GM21390 (cell line): ENCODE measurements at regions not wholly inside any gene's neighbourhood (a gene's known extent, or its start where the extent isn't known, plus 50 kb on each side); places are given as distances from the start of the nearest gene placed in this dataset.

Source experiments
- ATAC-seq: cut with Tn5 transposase; IDR thresholded peaks from one replicate; pipeline ENCODE4 v1.9.1; 2021; ENCODE audit not compliant: unreplicated experiment

DNA sequence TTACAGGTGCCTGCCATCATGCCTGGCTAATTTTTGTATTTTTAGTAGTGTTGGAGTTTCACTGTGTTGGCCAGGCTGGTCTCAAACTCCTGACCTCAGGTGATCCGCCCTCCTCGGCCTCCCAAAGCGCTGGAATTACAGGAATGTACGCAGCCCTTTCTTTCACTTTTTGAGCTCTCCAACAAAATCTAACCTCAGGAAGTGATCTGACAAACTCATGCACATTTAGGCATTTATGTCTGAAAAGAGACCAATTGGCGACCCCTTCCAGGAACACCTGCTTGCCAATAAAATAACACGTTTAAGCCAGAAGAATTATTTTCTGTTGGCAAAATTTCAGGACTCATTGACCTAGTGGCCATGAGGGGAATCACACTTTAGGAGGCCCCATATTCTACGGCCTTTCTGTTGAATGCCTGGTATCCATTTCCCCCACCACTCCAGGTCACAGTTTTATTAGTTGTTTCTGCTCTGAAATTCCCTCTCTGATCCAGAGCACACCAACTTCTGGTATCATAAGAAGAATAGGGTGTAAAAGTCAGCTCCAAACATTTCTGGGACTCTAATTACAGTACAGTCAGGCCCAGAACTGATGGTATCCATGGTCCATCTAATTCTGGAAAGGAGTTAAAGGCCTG lies 65.8 kb upstream of the FRMD4A start:
- no peak for ATAC-seq

DNA sequence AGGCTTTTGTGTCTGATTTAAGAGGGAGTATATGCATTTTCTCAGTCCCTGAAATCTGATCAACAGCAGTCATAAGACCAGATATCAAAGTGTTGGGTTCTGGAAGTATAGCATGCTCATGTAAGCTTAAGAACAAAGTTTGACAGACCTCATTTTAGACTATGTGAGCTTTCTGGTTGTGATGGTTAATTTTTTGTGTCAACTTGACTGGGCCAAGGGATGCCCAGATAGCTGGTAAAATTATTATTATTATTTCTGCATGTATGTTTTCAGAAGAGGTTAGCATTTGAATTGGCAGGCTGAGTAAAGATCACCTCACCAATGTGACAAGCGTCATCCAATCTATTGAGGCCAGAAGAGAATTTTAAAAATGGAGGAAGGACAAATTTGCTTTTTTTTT lies 63.5 kb upstream of the FRMD4A start:
- ATAC-seq, result no peak

DNA sequence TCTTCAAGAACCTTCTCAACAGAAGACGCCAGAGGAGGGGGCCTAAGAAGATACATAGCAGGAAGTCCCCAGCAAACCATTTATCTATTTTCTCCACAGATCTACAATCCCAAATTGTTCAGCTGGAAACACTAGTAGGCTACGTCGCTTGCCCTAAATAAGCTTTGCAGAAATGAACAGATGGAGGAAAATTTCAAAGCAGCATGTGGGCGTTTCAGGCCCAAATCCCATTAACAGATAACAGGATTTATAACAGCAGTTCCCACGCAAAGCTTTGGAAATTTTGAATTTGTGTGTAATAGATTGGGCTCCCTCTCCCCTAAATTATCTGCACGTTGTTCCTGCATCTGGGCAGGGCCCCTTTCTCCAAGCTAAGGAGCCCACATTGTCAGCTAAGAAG lies 60.6 kb upstream of the FRMD4A start:
- no peak for ATAC-seq

DNA sequence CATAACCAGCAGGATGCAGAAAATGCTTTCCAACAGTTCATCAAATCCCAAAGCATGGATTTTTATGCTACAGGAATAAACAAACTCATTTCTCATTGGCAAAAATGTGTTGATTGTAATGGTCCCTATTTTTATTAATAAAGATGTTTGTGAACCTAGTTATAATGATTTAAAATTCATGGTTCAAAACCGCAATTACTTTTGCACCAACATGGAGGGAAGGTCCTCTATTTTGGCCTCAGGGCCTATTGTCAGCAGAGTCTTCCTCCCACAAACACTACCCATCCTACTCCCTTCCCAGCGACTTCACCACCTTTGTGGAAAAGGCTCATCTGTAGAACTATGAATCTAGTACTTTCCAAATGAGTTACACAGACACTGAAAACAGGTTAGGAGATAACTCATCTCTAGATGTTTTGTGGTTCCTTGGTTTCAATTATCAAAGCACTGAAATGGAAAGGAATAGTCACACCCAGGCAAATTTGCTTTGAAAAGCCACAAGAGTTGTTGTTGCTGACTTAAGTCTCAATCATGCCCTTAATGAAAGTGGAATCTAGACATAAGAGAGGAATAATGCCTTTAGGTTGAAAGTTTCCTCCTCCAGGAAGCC lies 59.4 kb upstream of the FRMD4A start:
- ATAC-seq, result peak; percentile 92

DNA sequence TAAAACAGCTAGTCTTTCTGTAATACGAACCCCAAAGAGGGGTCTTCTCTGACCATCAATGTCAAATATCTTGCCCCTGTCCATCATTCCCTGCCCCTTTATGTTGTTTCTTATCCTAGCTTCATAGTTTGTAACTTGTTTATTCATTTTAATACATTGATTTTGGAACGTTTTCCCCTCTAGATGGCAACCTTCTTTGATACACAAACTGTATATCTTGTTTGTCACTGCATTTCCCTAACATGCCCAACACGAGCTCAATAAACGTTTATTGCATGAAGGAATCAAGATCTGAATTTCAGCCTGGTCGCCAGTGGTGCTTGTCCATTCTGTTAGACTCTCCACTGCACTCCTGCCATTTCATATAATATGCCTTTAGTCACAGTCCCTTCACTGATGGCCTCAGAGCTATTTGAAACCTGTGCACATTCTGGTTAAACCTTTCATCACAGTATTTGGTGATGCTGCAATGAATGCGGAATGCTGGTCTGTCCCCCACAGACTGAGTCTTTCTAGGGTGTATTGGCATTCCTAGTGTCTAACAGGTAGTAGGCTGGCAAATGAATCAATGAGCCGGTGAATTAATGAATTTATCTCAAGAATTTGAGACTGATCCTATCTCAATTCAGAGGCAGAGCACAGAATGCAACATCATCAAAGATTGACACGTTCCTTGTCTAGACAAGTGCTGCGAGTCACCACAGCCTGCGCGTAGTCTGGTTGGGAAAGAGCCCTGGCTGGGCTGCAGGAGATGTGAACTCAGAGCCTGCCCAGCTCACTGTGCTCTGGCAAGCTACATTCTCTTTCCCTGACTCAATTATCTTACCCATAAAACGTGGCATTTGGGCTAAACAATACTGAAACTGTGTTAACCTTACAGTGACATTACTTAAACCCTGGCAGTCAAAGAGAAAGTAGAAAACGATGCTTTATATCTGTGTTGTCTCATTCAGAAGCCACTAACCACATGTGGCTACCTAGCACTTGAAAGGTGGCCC lies 55.2 kb upstream of the FRMD4A start:
- ATAC-seq, result no peak

DNA sequence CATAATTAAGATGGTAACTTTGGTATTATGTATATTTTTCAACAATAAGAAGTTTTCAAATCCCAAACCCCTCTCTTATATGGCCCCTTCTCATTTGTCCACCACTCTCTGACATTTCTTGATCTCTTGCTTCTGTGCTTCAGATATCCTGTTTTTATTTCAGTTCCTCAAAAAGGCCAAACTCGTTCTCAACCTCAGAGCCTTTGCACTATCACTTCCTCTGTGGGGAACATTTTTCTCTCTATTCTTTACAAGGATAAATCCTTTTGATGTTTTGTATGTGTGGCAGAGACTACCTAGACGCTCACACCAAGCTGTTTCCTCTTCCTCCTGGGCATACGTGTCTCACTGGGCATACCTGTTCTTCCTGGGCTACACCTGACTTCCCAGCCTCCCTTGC lies 54.2 kb upstream of the FRMD4A start:
- no peak for ATAC-seq

DNA sequence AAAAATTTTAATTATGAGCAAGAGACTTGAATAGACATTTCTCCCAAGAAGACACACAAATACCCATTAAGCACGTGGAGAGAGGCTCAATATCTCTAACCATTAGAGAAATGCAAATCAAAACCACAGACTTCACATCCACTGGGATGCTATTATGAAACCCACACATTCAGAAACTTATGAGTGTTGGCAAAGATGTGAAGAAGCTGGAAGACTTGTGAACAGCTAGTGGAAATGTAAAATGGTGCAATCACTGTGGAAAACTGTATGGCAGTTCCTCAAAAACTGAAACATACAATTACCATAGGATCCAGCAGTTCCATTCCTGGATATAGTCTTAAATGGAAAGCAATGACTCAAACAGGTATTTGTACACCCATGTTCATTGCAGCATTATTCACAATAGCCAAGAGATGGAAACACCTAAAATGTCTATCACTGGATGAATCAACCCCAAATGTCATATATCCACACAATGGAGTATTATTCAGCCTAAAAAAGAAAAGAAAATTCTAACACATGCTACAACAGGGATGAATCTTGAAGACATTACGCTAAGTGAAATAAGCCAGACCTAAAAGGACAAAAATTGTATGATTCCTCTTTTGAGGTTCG lies 53.5 kb upstream of the FRMD4A start:
- ATAC-seq, result no peak

DNA sequence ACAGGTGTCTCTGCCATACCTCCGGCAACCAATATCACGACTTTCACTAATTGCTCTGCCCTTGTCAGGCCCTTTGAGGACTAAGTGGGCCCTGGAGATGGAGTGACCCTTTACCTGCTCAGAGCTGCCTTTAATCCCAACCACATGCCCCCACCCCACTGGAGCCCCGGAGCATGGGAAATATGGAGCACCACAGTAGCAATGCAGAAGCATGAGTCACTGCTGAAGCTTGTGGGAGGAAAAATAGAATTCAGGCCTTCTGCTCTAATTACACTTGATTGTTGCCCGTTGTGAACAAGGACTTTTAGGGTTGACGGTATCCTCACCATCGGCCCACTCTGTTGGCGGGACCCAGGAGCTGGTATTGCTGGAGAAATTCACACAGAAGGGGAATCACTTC lies 52.5 kb upstream of the FRMD4A start:
- no peak for ATAC-seq

DNA sequence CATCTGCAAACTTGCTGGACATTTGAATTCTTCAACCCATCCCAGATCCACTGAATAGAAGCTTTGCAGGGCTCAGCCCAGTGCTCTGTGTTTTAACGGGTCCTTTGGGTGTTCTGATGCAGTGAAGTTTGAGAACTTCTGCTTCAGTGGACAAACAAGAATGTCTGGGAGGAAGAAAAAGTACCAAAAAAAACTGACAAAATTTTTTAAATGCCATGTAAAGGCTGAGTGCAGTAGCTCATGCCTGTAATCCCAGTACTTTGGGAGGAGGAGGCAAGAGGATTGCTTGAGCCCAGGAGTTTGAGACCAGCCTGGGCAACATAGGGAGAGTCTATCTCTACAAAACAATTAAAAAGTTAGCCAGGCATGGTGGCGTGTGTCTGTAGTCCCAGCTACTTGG lies 51.8 kb upstream of the FRMD4A start:
- ATAC-seq, result no peak

DNA sequence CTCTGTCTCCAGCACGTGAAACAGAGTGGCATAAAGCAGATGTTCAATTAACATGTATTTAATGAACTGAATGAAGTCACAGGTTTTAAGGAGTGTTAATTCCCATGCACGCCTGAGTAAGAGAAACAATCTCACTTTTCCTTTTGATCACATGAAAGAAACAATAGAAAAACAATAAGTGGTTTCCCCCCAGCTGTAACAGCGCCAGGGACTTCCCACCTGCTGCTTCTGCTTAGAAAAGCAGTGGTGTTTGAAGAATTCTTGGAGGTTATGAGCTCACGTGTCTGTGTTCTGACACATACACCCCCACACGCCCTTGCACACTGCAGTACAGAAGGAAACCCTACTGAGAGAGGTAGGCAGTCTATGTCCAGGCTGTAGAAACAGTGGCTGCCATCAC lies 51.3 kb upstream of the FRMD4A start:
- ATAC-seq, result peak; percentile 67

DNA sequence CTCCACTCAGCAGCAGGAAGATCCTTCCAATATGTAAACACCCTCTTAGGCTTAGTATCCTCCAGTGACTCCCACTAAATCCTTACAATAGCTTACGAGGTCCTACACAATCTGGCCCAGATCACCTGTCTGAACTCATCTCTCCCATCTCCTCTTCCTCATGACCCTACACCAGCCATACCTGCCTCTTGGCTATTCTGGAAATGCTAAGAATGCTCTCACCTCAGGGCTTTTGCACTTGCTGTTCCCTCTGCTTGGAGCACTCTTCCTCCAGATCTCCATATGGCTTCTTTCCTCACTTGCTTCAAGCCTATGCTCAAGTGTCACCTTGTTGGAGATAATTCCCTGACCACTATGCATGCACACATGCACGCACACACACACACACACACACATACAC lies 50.8 kb upstream of the FRMD4A start:
- no peak for ATAC-seq

DNA sequence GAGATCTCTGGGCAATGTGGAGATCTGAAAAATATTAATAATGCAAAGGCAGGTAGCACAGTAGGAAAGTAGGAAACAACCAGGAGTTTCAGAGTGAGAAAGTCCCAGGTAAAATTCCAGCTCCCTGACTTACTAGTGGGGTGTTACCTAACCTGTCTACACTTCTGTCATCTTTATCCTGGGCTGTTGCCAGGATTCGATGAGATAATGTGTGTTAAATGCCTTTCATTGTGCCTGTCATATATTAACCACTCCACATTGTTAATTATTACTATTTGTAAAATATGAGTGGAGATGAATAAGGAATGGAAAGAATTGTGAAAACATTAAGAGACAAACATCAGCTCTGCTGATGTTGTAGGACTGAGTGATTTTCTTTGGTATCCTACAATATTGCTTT lies 50.0 kb upstream of the FRMD4A start:
- no peak for ATAC-seq
